HepG2 (cell line): ENCODE measurements at regions not wholly inside any gene's neighbourhood (a gene's known extent, or its start where the extent isn't known, plus 50 kb on each side); places are given as distances from the start of the nearest gene placed in this dataset.

Experiments used
- ATAC-seq: fragments of 200-7000 bp; cut with Tn5 transposase; 3 replicates; pipeline ENCODE4 v1.9.1; 2020; ENCODE audit warnings: mild to moderate bottlenecking, moderate library complexity
- BruUV-seq: library from RNA; stranded (reverse); fragments of 400-500 nt; replicated peaks from 2 replicates; lab custom pipeline; 2021; lab: Mats Ljungman, UMichigan
- CTCF ChIA-PET: fragments of 300-600 bp; formaldehyde crosslinking; extraction: SDS; loops from one replicate; lab custom pipeline; 2021; ENCODE audit warnings: low total read pairs, inconsistent platforms, low intra/inter-chr PET ratio; lab: Yijun Ruan, JAX
- POLR2A ChIA-PET: fragments of 350-600 bp; sonication (Branson Sonifier 250); formaldehyde crosslinking; loops from one replicate; lab custom pipeline; 2020; ENCODE audit warnings: antibody characterized with exemption, inconsistent platforms; lab: Yijun Ruan, JAX
- DNase-seq: peaks from one replicate; pipeline ENCODE4 v3.0.0-alpha.2; 2015; ENCODE audit warnings: low spot score
- FAIRE-seq: peaks from 3 replicates; lab custom pipeline; 2011; peaks lifted over from hg19 to GRCh38; lab: Jason Lieb, UNC
- H2AFZ ChIP-seq: one replicate; pipeline ENCODE4 v1.6.1; 2011; ENCODE audit warnings: low read length, inconsistent platforms
- H3K27ac ChIP-seq: fragments of 300-600 bp; 3 replicates; pipeline ENCODE4 v1.8.0; 2011; ENCODE audit warnings: mixed run types, mild to moderate bottlenecking, mixed read lengths, low read length, inconsistent platforms; ENCODE audit not compliant: insufficient read depth; ENCODE audit errors: extremely low read length
- H3K27me3 ChIP-seq, 2 experiments: fragments of 200-600 bp in 1 of 2; 2 replicates in 1 of 2; 3 replicates in 1 of 2; pipeline versions ENCODE4 v1.6.0 to v1.8.0; 2011; ENCODE audit warnings: low read length in 2 of 2, mild to moderate bottlenecking in 2 of 2, moderate library complexity in 2 of 2, inconsistent platforms in 1 of 2; ENCODE audit not compliant: insufficient read depth in 2 of 2, control insufficient read depth in 1 of 2
- H3K36me3 ChIP-seq, 2 experiments: fragments of 200-600 bp in 1 of 2; replicated peaks in 1 of 2; 2 replicates in 1 of 2; 3 replicates in 1 of 2; pipeline versions ENCODE4 v1.5.1 to v1.8.0; 2011; ENCODE audit warnings: low read length in 2 of 2, inconsistent platforms in 1 of 2; ENCODE audit not compliant: insufficient read depth in 2 of 2, control insufficient read depth in 1 of 2
- H3K4me1 ChIP-seq: 2 replicates; pipeline ENCODE4 v1.5.1; 2012; ENCODE audit warnings: low read length, inconsistent platforms; ENCODE audit not compliant: insufficient read depth
- H3K4me2 ChIP-seq: 2 replicates; pipeline ENCODE4 v1.6.0; 2011; ENCODE audit warnings: low read depth, low read length, inconsistent platforms
- H3K4me3 ChIP-seq, 3 experiments: fragments of 200-600 bp in 1 of 3; sonication (generic), shearing (Covaris generic) in 1 of 3; replicated peaks in 1 of 3; 2 replicates each; pipeline ENCODE4 v1.5.1; 2011 to 2016; ENCODE audit warnings: low read length in 3 of 3, inconsistent platforms in 2 of 3, low read depth in 2 of 3, mild to moderate bottlenecking in 2 of 3, control low read depth in 1 of 3, mixed read lengths in 1 of 3; ENCODE audit not compliant: insufficient read depth in 1 of 3
- H3K79me2 ChIP-seq: one replicate; pipeline ENCODE4 v1.6.1; 2011; ENCODE audit warnings: low read length, inconsistent platforms; ENCODE audit not compliant: insufficient read depth
- H3K9ac ChIP-seq: 2 replicates; pipeline ENCODE4 v1.6.0; 2011; ENCODE audit warnings: mild to moderate bottlenecking, low read depth, low read length, inconsistent platforms; ENCODE audit not compliant: insufficient read depth
- H3K9me3 ChIP-seq: 2 replicates; pipeline ENCODE4 v1.5.1; 2012; ENCODE audit warnings: mild to moderate bottlenecking, low read length
- H4K20me1 ChIP-seq: 2 replicates; pipeline ENCODE4 v1.6.0; 2011; ENCODE audit warnings: inconsistent platforms, mild to moderate bottlenecking, low read length, moderate library complexity; ENCODE audit not compliant: insufficient read depth
- ATRX ChIP-seq: sonication (generic); formaldehyde crosslinking; IDR thresholded peaks from 2 replicates; pipeline ENCODE4 v1.4.0; 2020; ENCODE audit warnings: missing genetic modification reagents, borderline replicate concordance
- ELF4 ChIP-seq: sonication (generic); formaldehyde crosslinking; IDR thresholded peaks from 2 replicates; pipeline ENCODE4 v1.5.0; 2020; ENCODE audit warnings: missing genetic modification reagents, mild to moderate bottlenecking, moderate library complexity, borderline replicate concordance
- FOXP1 ChIP-seq, 2 experiments: fragments of 450-650 bp in 1 of 2; IDR thresholded peaks; 2 replicates each; pipeline ENCODE4 v1.6.1; 2017 to 2018; ENCODE audit warnings: antibody characterized with exemption in 1 of 2
- ZBTB7A ChIP-seq: sonication (generic); formaldehyde crosslinking; IDR thresholded peaks from 2 replicates; pipeline ENCODE4 v1.8.0; 2022; ENCODE audit warnings: mild to moderate bottlenecking, missing genetic modification reagents
- ZNF12 ChIP-seq: sonication (generic); formaldehyde crosslinking; IDR thresholded peaks from 2 replicates; pipeline ENCODE4 v1.5.0; 2020; ENCODE audit warnings: missing genetic modification reagents
- ZNF20 ChIP-seq: sonication (generic); formaldehyde crosslinking; IDR thresholded peaks from 2 replicates; pipeline ENCODE4 v1.4.0; 2020; ENCODE audit warnings: mild to moderate bottlenecking, moderate library complexity, missing genetic modification reagents
- ZNF34 ChIP-seq: sonication (generic); formaldehyde crosslinking; IDR thresholded peaks from 2 replicates; pipeline ENCODE4 v1.4.0; 2020; ENCODE audit warnings: mild to moderate bottlenecking, missing genetic modification reagents, borderline replicate concordance
- ZSCAN25 ChIP-seq: sonication (generic); formaldehyde crosslinking; IDR thresholded peaks from 2 replicates; pipeline ENCODE4 v1.8.0; 2022; ENCODE audit warnings: mild to moderate bottlenecking, missing genetic modification reagents
- WGBS: methylation state at CpG from one replicate; pipeline ENCODE4 v1.1.6; 2017; ENCODE audit warnings: low lambda C conversion rate; 5-methylcytosine and 5-hydroxymethylcytosine counted together
- in situ Hi-C: cut with HindIII; loops from 2 replicates; pipeline ENCODE4 v1.10.0; 2017; ENCODE audit warnings: low pct_unique_long_range_greater_than_20kb; ENCODE audit not compliant: extremely low pct_ligation_motif_present
- intact Hi-C: fragments of 100-400 bp; cut with micrococcal nuclease; formaldehyde crosslinking; loops from one replicate; pipeline ENCODE4 v1.10.0; 2022; ENCODE audit not compliant: unreplicated experiment
- TF ChIP-seq, protein P1 (sequence below): sonication (generic); formaldehyde crosslinking; IDR thresholded peaks from 2 replicates; pipeline ENCODE4 v1.8.1; 2023; ENCODE audit warnings: mild to moderate bottlenecking, moderate library complexity, missing genetic modification reagents
- TF ChIP-seq, protein P2 (sequence below): sonication (generic); formaldehyde crosslinking; IDR thresholded peaks from 2 replicates; pipeline ENCODE4 v1.8.1; 2023; ENCODE audit warnings: mild to moderate bottlenecking, missing genetic modification reagents, borderline replicate concordance
- TF ChIP-seq, protein P3 (sequence below): sonication (generic); formaldehyde crosslinking; IDR thresholded peaks from 2 replicates; pipeline ENCODE4 v1.5.1; 2020; ENCODE audit warnings: missing genetic modification reagents, mild to moderate bottlenecking, borderline replicate concordance

DNA sequence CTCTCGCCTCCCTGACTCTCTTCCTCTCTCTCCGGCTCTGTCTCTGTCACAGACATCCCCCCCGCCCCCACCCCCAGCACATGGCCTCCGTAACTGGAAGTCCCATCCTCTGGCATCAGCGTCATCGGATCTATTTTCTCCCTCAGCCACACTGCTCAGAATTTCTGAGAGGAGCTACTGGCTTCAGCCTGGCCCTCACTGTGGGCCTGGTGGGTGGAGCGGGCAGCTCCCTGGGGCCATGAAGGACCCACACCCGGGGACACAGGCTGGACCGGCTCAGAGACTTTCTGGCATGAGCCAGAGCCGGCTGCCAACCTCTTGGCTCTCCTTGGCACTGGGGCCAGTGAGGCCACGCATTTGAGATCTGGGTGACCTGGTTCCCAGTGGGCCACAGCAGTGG lies 61.2 kb upstream of the CASZ1 start:
- H2AFZ ChIP-seq = no peak overlapping the region
- POLR2A ChIA-PET = interaction anchor here (0.7 kb wide), 1 partner anchor 354 kb away, joined by 3 read pairs; no protein-coding TSS in a partner anchor
- H3K36me3 ChIP-seq = no peaks in the 10 kb centered on the region
- no peak overlapping the region for H3K4me3 ChIP-seq
- no peaks in the 10 kb centered on the region for H4K20me1 ChIP-seq
- no peaks in the 10 kb centered on the region for H3K9me3 ChIP-seq
- no peaks in the 10 kb centered on the region for H3K4me1 ChIP-seq
- in situ Hi-C loops = no loop called here
- no peak for TF ChIP-seq ZNF34 (CRISPR knock-in tag)
- TF ChIP-seq, protein P1, sequence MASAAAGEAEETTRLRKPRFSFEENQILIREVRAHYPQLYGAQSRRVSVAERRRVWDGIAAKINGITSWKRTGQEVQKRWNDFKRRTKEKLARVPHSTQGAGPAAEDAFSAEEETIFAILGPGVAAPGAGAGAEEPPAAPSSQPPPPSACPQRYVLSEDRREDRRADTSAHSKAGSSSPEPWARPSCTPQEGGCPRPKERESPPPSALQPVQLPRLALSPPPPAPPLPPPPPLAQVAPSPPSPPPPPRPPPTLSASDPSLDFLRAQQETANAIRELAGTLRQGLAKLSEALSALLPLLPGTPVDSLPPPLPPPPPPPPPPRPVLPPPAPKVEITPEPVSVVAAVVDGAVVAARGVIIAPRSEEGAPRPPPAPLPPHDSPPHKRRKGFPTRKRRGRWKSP (CRISPR knock-in tag) = no peak
- no peak for TF ChIP-seq ZSCAN25 (CRISPR knock-in tag)
- no peak for TF ChIP-seq ZNF12 (CRISPR knock-in tag)
- TF ChIP-seq, protein P2, sequence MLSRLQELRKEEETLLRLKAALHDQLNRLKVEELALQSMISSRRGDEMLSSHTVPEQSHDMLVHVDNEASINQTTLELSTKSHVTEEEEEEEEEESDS (CRISPR knock-in tag) = no peak
- TF ChIP-seq ELF4 (CRISPR knock-in tag) = no peak
- TF ChIP-seq ZNF20 (CRISPR knock-in tag) = no peak
- no peak for TF ChIP-seq ATRX
- no peak for TF ChIP-seq ZBTB7A
- no peak for TF ChIP-seq FOXP1 (IDR thresholded peaks at IDR 0.05)
- no peak for TF ChIP-seq FOXP1 (CRISPR knock-in tag; IDR thresholded peaks at IDR 0.05)
- TF ChIP-seq, protein P3, sequence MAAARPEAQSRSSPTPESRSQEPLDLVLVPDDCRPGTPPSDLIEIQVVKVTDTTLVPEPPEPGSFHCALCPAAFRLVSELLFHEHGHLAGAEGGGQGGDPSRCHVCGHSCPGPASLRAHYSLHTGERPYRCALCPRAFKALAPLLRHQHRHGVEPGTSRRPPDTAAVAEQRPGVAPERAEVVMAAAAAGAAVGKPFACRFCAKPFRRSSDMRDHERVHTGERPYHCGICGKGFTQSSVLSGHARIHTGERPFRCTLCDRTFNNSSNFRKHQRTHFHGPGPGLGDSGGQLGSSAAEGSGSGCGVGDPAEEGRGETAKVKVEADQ = no peak
- intact Hi-C loops = no loop called here
- H3K79me2 ChIP-seq = no peaks in the 10 kb centered on the region
- 50% methylated on average over 9 of the region's 11 CpGs for WGBS
- no peak overlapping the region for H3K4me2 ChIP-seq
- no peak for FAIRE-seq
- CTCF ChIA-PET = no interaction called here
- no peak overlapping the region for H3K9ac ChIP-seq
- no TSS peak for BruUV-seq
- DNase-seq = no peak
- ATAC-seq = no peak
- H3K27ac ChIP-seq = no peak overlapping the region
- H3K27me3 ChIP-seq = peaks cover 7 to 41% of the 10 kb centered on the region in 2 experiments
